GM23338 (cell line): ENCODE measurements at regions not wholly inside any gene's neighbourhood (a gene's known extent, or its start where the extent isn't known, plus 50 kb on each side); places are given as distances from the start of the nearest gene placed in this dataset.

Experiments
- CTCF ChIP-seq, 2 experiments: fragments of 200-600 bp in 1 of 2; sonication (generic) in 1 of 2; conservative IDR thresholded peaks; 2 replicates each; pipeline versions ENCODE4 v1.5.1 to v1.6.1; 2016 to 2017; ENCODE audit warnings: antibody characterized with exemption in 2 of 2, low read depth in 2 of 2, mild to moderate bottlenecking in 2 of 2, moderate library complexity in 1 of 2
- POLR2AphosphoS5 ChIP-seq: IDR thresholded peaks from 2 replicates; pipeline ENCODE4 v1.6.1; 2016; ENCODE audit warnings: antibody characterized with exemption, low read depth
- TF ChIP-seq, protein P1 (sequence below): IDR thresholded peaks from one replicate; pipeline ENCODE4 v1.6.1; 2018; ENCODE audit warnings: antibody characterized with exemption; ENCODE audit not compliant: unreplicated experiment

GRCh38 chr5:1701884-1702283 lies 97.8 kb downstream of the MRPL36 start:
- TF ChIP-seq POLR2AphosphoS5 (no peak), CTCF (conservative IDR thresholded peaks at IDR 0.05; ENCODE audit: low read depth in 2 of 2) (no peak)
- TF ChIP-seq, protein P1, sequence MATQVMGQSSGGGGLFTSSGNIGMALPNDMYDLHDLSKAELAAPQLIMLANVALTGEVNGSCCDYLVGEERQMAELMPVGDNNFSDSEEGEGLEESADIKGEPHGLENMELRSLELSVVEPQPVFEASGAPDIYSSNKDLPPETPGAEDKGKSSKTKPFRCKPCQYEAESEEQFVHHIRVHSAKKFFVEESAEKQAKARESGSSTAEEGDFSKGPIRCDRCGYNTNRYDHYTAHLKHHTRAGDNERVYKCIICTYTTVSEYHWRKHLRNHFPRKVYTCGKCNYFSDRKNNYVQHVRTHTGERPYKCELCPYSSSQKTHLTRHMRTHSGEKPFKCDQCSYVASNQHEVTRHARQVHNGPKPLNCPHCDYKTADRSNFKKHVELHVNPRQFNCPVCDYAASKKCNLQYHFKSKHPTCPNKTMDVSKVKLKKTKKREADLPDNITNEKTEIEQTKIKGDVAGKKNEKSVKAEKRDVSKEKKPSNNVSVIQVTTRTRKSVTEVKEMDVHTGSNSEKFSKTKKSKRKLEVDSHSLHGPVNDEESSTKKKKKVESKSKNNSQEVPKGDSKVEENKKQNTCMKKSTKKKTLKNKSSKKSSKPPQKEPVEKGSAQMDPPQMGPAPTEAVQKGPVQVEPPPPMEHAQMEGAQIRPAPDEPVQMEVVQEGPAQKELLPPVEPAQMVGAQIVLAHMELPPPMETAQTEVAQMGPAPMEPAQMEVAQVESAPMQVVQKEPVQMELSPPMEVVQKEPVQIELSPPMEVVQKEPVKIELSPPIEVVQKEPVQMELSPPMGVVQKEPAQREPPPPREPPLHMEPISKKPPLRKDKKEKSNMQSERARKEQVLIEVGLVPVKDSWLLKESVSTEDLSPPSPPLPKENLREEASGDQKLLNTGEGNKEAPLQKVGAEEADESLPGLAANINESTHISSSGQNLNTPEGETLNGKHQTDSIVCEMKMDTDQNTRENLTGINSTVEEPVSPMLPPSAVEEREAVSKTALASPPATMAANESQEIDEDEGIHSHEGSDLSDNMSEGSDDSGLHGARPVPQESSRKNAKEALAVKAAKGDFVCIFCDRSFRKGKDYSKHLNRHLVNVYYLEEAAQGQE, result no peak
